H1 (cell line): ENCODE measurements at regions not wholly inside any gene's neighbourhood (a gene's known extent, or its start where the extent isn't known, plus 50 kb on each side); places are given as distances from the start of the nearest gene placed in this dataset.

Experiments used
- BRCA1 ChIP-seq: IDR thresholded peaks from 2 replicates; pipeline ENCODE4 v1.6.1; 2012; ENCODE audit warnings: low read depth, low read length, improper control_type of control experiment
- CHD1 ChIP-seq: IDR thresholded peaks from 2 replicates; pipeline ENCODE4 v1.6.1; 2012; ENCODE audit warnings: low read depth, low read length, improper control_type of control experiment
- CTBP2 ChIP-seq: IDR thresholded peaks from 2 replicates; pipeline ENCODE4 v1.7.0; 2011; ENCODE audit warnings: borderline replicate concordance, mild to moderate bottlenecking, moderate library complexity, mixed read lengths, low read length; ENCODE audit not compliant: insufficient read depth, insufficient read length
- JUN ChIP-seq: IDR thresholded peaks from 2 replicates; pipeline ENCODE4 v1.6.1; 2011; ENCODE audit warnings: low read depth, mild to moderate bottlenecking, improper control_type of control experiment, low read length
- POLR2AphosphoS5 ChIP-seq: IDR thresholded peaks from 2 replicates; pipeline ENCODE4 v1.6.1; 2011; ENCODE audit warnings: low read depth, low read length
- SIN3A ChIP-seq, 2 experiments: IDR thresholded peaks in 1 of 2; conservative IDR thresholded peaks in 1 of 2; 2 replicates each; pipeline ENCODE4 v1.6.1; 2011 to 2012; ENCODE audit warnings: low read length in 2 of 2, improper control_type of control experiment in 1 of 2, low read depth in 1 of 2, mild to moderate bottlenecking in 1 of 2
- SP1 ChIP-seq: IDR thresholded peaks from 2 replicates; pipeline ENCODE4 v1.6.1; 2011; ENCODE audit warnings: low read depth, low read length
- TF ChIP-seq, protein P1 (sequence below): IDR thresholded peaks from 2 replicates; pipeline ENCODE4 v1.6.1; 2011; ENCODE audit warnings: low read depth, mild to moderate bottlenecking, low read length; ENCODE audit not compliant: insufficient read depth

DNA sequence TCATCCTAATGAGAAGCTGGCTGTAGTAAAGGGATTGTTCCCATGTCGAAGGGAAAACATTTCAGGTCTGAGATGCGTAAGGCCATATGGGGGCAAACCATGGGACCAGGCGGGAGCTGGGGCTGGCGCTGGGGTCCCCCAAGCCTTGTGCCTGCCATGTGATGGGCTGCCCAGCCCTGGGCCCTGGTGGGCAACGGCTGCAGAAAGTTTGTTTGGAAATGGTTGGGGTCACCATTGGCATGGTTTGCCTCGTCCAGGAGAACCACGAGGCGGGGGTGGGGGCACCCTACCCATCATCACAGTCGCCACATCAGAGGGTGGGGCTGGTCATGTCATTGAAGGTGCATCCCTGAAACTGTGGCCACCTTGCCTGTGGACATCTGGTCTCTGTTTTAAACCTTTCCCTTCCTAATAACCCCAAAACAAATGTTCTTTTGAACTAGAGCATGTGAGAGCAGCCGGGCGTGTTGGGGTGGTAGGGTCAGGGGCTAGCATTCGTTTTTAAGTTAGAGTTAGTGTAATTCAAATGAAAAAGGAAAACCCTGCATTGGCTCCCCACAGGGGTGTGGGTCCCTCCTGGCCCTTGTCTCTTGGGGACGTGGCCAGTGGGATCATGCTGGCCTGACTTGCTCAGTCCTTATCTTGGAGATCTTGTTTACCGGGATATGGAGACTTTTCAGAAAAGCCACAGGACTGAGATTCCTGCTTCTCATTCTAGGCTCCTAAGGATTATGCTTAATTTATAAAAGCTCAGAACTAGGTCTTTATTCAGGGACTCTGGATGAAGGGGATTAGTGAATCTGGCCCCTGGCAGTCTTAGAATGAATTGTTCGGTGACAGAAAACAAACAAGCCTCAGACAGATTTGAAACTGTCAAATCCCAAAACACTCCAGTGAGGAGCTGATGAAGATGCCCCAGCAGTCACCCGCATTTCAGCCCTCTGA lies 98.5 kb downstream of the CTTN start (continued):
- no peak for TF ChIP-seq CHD1
- TF ChIP-seq POLR2AphosphoS5: no peak
- TF ChIP-seq JUN: no peak
- TF ChIP-seq, protein P1, sequence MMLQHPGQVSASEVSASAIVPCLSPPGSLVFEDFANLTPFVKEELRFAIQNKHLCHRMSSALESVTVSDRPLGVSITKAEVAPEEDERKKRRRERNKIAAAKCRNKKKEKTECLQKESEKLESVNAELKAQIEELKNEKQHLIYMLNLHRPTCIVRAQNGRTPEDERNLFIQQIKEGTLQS: no peak
- TF ChIP-seq BRCA1: no peak
- no peak for TF ChIP-seq SP1
- no peak for TF ChIP-seq SIN3A (conservative IDR thresholded peaks at IDR 0.05 in 1 of 2, IDR thresholded peaks at IDR 0.05 in 1 of 2; ENCODE audit: low read depth in 1 of 2, low read length in 2 of 2)
- TF ChIP-seq CTBP2: no peak
